Neural cell (in vitro differentiated cells): ENCODE measurements at regions not wholly inside any gene's neighbourhood (a gene's known extent, or its start where the extent isn't known, plus 50 kb on each side); places are given as distances from the start of the nearest gene placed in this dataset.
A peak's percentile ranks its signal among the peaks of the same experiment; 100 is the strongest.

Experiments
- H2AFZ ChIP-seq: fragments of 200-600, 300-800 bp; sonication (generic), shearing (Covaris generic); 2 replicates; pipeline ENCODE4 v1.6.0; 2014; ENCODE audit warnings: low read depth, mild to moderate bottlenecking, antibody characterized with exemption, low read length, moderate library complexity
- H3F3A ChIP-seq: fragments of 200-600 bp; shearing (Covaris generic); 2 replicates; pipeline ENCODE4 v1.6.1; 2016; ENCODE audit warnings: mild to moderate bottlenecking, moderate library complexity, mixed read lengths, antibody characterized with exemption, low read length; ENCODE audit not compliant: insufficient read depth, poor library complexity, severe bottlenecking
- H3K27ac ChIP-seq: fragments of 200-600, 300-800 bp; sonication (generic), shearing (Covaris generic); 2 replicates; pipeline ENCODE4 v1.5.1; 2014; ENCODE audit warnings: mild to moderate bottlenecking, low read length, moderate library complexity
- H3K27me3 ChIP-seq: fragments of 300-800, 200-600 bp; sonication (generic), shearing (Covaris generic); 2 replicates; pipeline ENCODE4 v1.6.0; 2014; ENCODE audit warnings: mild to moderate bottlenecking, low read depth, low read length, moderate library complexity; ENCODE audit not compliant: insufficient read depth
- H3K36me3 ChIP-seq: fragments of 300-800, 200-600 bp; sonication (generic), shearing (Covaris generic); 2 replicates; pipeline ENCODE4 v1.5.1; 2014; ENCODE audit warnings: mild to moderate bottlenecking, antibody characterized with exemption, low read length, moderate library complexity; ENCODE audit not compliant: insufficient read depth
- H3K4me2 ChIP-seq: fragments of 300-800, 200-600 bp; sonication (generic), shearing (Covaris generic); 2 replicates; pipeline ENCODE4 v1.6.0; 2014; ENCODE audit warnings: mild to moderate bottlenecking, low read length
- H3K4me3 ChIP-seq: fragments of 300-800, 200-600 bp; sonication (generic), shearing (Covaris generic); 2 replicates; pipeline ENCODE4 v1.5.1; 2014; ENCODE audit warnings: mild to moderate bottlenecking, low read length, moderate library complexity
- H3K79me2 ChIP-seq: fragments of 200-600 bp; shearing (Covaris generic); replicated peaks from 2 replicates; pipeline ENCODE4 v1.6.0; 2014; ENCODE audit warnings: mild to moderate bottlenecking, low read length, moderate library complexity; ENCODE audit not compliant: insufficient read depth
- H3K9ac ChIP-seq: fragments of 300-800, 200-600 bp; sonication (generic), shearing (Covaris generic); 2 replicates; pipeline ENCODE4 v1.6.1; 2016; ENCODE audit warnings: mild to moderate bottlenecking, low read length, mixed read lengths
- H3K9me2 ChIP-seq: fragments of 200-600 bp; shearing (Covaris generic); 2 replicates; pipeline ENCODE4 v1.6.1; 2016; ENCODE audit warnings: mild to moderate bottlenecking, low read length, mixed read lengths; ENCODE audit not compliant: insufficient read depth
- H3K9me3 ChIP-seq: fragments of 200-600, 300-800 bp; sonication (generic), shearing (Covaris generic); 2 replicates; pipeline ENCODE4 v1.6.1; 2016; ENCODE audit warnings: mild to moderate bottlenecking, mixed run types, low read length, moderate library complexity, mixed read lengths
- H4K20me1 ChIP-seq: fragments of 200-600 bp; shearing (Covaris generic); 2 replicates; pipeline ENCODE4 v1.6.1; 2016; ENCODE audit warnings: mild to moderate bottlenecking, mixed run types; ENCODE audit not compliant: insufficient read depth
- CTCF ChIP-seq: fragments of 450-650 bp; IDR thresholded peaks from 2 replicates; pipeline ENCODE4 v1.5.1; 2014; ENCODE audit warnings: antibody characterized with exemption, mild to moderate bottlenecking, moderate library complexity; ENCODE audit not compliant: poor library complexity, severe bottlenecking
- EP300 ChIP-seq: fragments of 450-650 bp; conservative IDR thresholded peaks from 2 replicates; pipeline ENCODE4 v1.6.1; 2014; ENCODE audit warnings: antibody characterized with exemption, mild to moderate bottlenecking, moderate library complexity; ENCODE audit not compliant: poor library complexity, severe bottlenecking
- EZH2 ChIP-seq: fragments of 200-600, 300-800 bp; shearing (Covaris generic), sonication (generic); IDR thresholded peaks from 2 replicates; pipeline ENCODE4 v1.6.1; 2014; ENCODE audit warnings: antibody characterized with exemption, low read length, borderline replicate concordance, mild to moderate bottlenecking; ENCODE audit not compliant: insufficient read depth, poor library complexity, severe bottlenecking
- MXI1 ChIP-seq: fragments of 450-650 bp; conservative IDR thresholded peaks from 2 replicates; pipeline ENCODE4 v1.6.1; 2014; ENCODE audit warnings: antibody characterized with exemption, mild to moderate bottlenecking; ENCODE audit not compliant: poor library complexity, severe bottlenecking
- POLR2AphosphoS5 ChIP-seq: IDR thresholded peaks from 2 replicates; pipeline ENCODE4 v1.6.1; 2012
- RAD21 ChIP-seq: fragments of 450-650 bp; conservative IDR thresholded peaks from 2 replicates; pipeline ENCODE4 v1.6.1; 2014; ENCODE audit warnings: antibody characterized with exemption, mild to moderate bottlenecking, moderate library complexity
- REST ChIP-seq: IDR thresholded peaks from 2 replicates; pipeline ENCODE4 v1.6.1; 2012; ENCODE audit warnings: borderline replicate concordance
- SMC3 ChIP-seq: fragments of 450-650 bp; conservative IDR thresholded peaks from 2 replicates; pipeline ENCODE4 v1.6.1; 2014; ENCODE audit warnings: antibody characterized with exemption, mild to moderate bottlenecking, moderate library complexity; ENCODE audit not compliant: poor library complexity
- TAF1 ChIP-seq: IDR thresholded peaks from 2 replicates; pipeline ENCODE4 v1.6.1; 2012; ENCODE audit warnings: low read depth

GRCh38 chr16:17585449-17586074 is 114.8 kb upstream of the XYLT1 start:
- H3K9me3 ChIP-seq = no peaks in the 10 kb centered on the region
- no peak for TF ChIP-seq RAD21
- no peak for TF ChIP-seq POLR2AphosphoS5
- TF ChIP-seq CTCF = no peak
- TF ChIP-seq EP300 = no peak
- no peak for TF ChIP-seq EZH2
- TF ChIP-seq MXI1 = no peak
- no peak for TF ChIP-seq TAF1
- TF ChIP-seq SMC3 = no peak
- no peak for TF ChIP-seq REST
- H3K79me2 ChIP-seq = no peaks in the 10 kb centered on the region
- H3K4me2 ChIP-seq = no peak overlapping the region
- no peak overlapping the region for H3K4me3 ChIP-seq
- H3K36me3 ChIP-seq = no peaks in the 10 kb centered on the region
- H3K27me3 ChIP-seq = no peaks in the 10 kb centered on the region
- H4K20me1 ChIP-seq = no peaks in the 10 kb centered on the region
- H3F3A ChIP-seq = no peaks in the 10 kb centered on the region
- H3K9ac ChIP-seq = no peak overlapping the region
- H2AFZ ChIP-seq = no peak overlapping the region
- H3K9me2 ChIP-seq = no peaks in the 10 kb centered on the region
- H3K27ac ChIP-seq = no peak overlapping the region

- no peak overlapping the region for H3K27ac ChIP-seq
- H3K9ac ChIP-seq = no peak overlapping the region
- H4K20me1 ChIP-seq = no peaks in the 10 kb centered on the region
- no peak overlapping the region for H2AFZ ChIP-seq
- H3K79me2 ChIP-seq = no peaks in the 10 kb centered on the region
- TF ChIP-seq CTCF (peak; percentile 54), REST (no peak), EP300 (no peak), MXI1 (no peak), SMC3 (peak; percentile 37), RAD21 (peak; percentile 12)
- H3K9me3 ChIP-seq = no peaks in the 10 kb centered on the region
- no peak overlapping the region for H3K4me3 ChIP-seq
- no peaks in the 10 kb centered on the region for H3F3A ChIP-seq
- H3K4me2 ChIP-seq = no peak overlapping the region
- no peaks in the 10 kb centered on the region for H3K9me2 ChIP-seq
- H3K27me3 ChIP-seq = no peaks in the 10 kb centered on the region
- H3K36me3 ChIP-seq = no peaks in the 10 kb centered on the region
These were observed 108.5 kb upstream of the XYLT1 start for GRCh38 chr16:17578981-17579874.
